Right hindlimb (tissue), 1 donor: ENCODE measurements at regions not wholly inside any gene's neighbourhood (a gene's known extent, or its start where the extent isn't known, plus 50 kb on each side); places are given as distances from the start of the nearest gene placed in this dataset.
A peak's percentile ranks its signal among the peaks of the same experiment; 100 is the strongest.
"Not testable (repeated sequence)": the region's sequence is repeated elsewhere in the genome, so short reads cannot be mapped to it uniquely, and the experiment has no call there.

Experiments used
- DNase-seq: peaks from one replicate; pipeline ENCODE4 v3.0.0-alpha.2; 2018

- DNase-seq, result no peak
These were observed 198.7 kb upstream of the PLD5 start for GRCh38 chr1:242723044-242723716.

GRCh38 chr1:242718967-242719366 is 194.5 kb upstream of the PLD5 start:
- DNase-seq, result no peak

- no peak for DNase-seq
These were observed 187.8 kb upstream of the PLD5 start for GRCh38 chr1:242712248-242712647.

- no peak for DNase-seq
These were observed 186.3 kb upstream of the PLD5 start for GRCh38 chr1:242710847-242711246.

GRCh38 chr1:242710286-242710685 is 185.8 kb upstream of the PLD5 start:
- DNase-seq, result no peak

- peak; percentile 15 for DNase-seq
These were observed 179.0 kb upstream of the PLD5 start for GRCh38 chr1:242703467-242703866.

GRCh38 chr1:242692988-242693387 is 168.5 kb upstream of the PLD5 start:
- no peak for DNase-seq

GRCh38 chr1:242691610-242691945 is 167.1 kb upstream of the PLD5 start:
- DNase-seq, result no peak

GRCh38 chr1:242690849-242691609 is 166.5 kb upstream of the PLD5 start:
- no peak for DNase-seq

GRCh38 chr1:242689378-242689777 is 164.9 kb upstream of the PLD5 start:
- DNase-seq, result no peak

- no peak for DNase-seq
These were observed 150.6 kb upstream of the PLD5 start for GRCh38 chr1:242674951-242675645.

- no peak for DNase-seq
These were observed 149.2 kb upstream of the PLD5 start for GRCh38 chr1:242673652-242674051.

- DNase-seq, result not testable (repeated sequence)
These were observed 148.7 kb upstream of the PLD5 start for GRCh38 chr1:242673165-242673564.

GRCh38 chr1:242670019-242670418 is 145.5 kb upstream of the PLD5 start:
- DNase-seq, result no peak

- DNase-seq, result no peak
These were observed 138.4 kb upstream of the PLD5 start for GRCh38 chr1:242662886-242663285.

- not testable (repeated sequence) for DNase-seq
These were observed 129.3 kb upstream of the PLD5 start for GRCh38 chr1:242653772-242654171.

- no peak for DNase-seq
These were observed 127.3 kb upstream of the PLD5 start for GRCh38 chr1:242651817-242652216.

GRCh38 chr1:242641461-242641860 is 117.0 kb upstream of the PLD5 start:
- no peak for DNase-seq

GRCh38 chr1:242639104-242639503 is 114.6 kb upstream of the PLD5 start:
- no peak for DNase-seq

- no peak for DNase-seq
These were observed 110.2 kb upstream of the PLD5 start for GRCh38 chr1:242634732-242635131.

- DNase-seq, result no peak
These were observed 104.9 kb upstream of the PLD5 start for GRCh38 chr1:242629396-242629795.

- no peak for DNase-seq
These were observed 99.3 kb upstream of the PLD5 start for GRCh38 chr1:242623756-242624155.

- no peak for DNase-seq
These were observed 98.6 kb upstream of the PLD5 start for GRCh38 chr1:242623119-242623518.

GRCh38 chr1:242613266-242613815 is 88.8 kb upstream of the PLD5 start:
- DNase-seq, result no peak
